CD14-positive monocyte (primary cell): ENCODE measurements at regions not wholly inside any gene's neighbourhood (a gene's known extent, or its start where the extent isn't known, plus 50 kb on each side); places are given as distances from the start of the nearest gene placed in this dataset.

Experiments used
- DNase-seq, 3 donors: peaks; one replicate each; pipeline ENCODE4 v3.0.0-alpha.2; 2011 to 2022
- H2AFZ ChIP-seq: 2 replicates; pipeline ENCODE4 v1.6.0; 2012; ENCODE audit warnings: mild to moderate bottlenecking, low read depth, low read length, inconsistent platforms; ENCODE audit not compliant: insufficient read depth, poor library complexity, severe bottlenecking
- H3K27ac ChIP-seq, 2 donors: 1 replicate in 1 of 2; 2 replicates in 1 of 2; pipeline ENCODE4 v1.5.1; 2012 to 2013; ENCODE audit warnings: low read length in 2 of 2, control low read depth in 1 of 2, inconsistent platforms in 1 of 2, low read depth in 1 of 2, mild to moderate bottlenecking in 1 of 2
- H3K27me3 ChIP-seq, 2 donors: one replicate each; pipeline versions ENCODE4 v1.6.0 to v1.6.1; 2011 to 2013; ENCODE audit warnings: low read length in 2 of 2; ENCODE audit not compliant: control insufficient read depth in 2 of 2, insufficient read depth in 2 of 2
- H3K36me3 ChIP-seq, 2 donors: replicated peaks in 1 of 2; 1 replicate in 1 of 2; 2 replicates in 1 of 2; pipeline versions ENCODE4 v1.5.1 to v1.6.1; 2012 to 2013; ENCODE audit warnings: low read length in 2 of 2, control low read depth in 1 of 2, inconsistent platforms in 1 of 2, mild to moderate bottlenecking in 1 of 2; ENCODE audit not compliant: insufficient read depth in 2 of 2, control insufficient read depth in 1 of 2
- H3K4me1 ChIP-seq, 2 donors: 1 replicate in 1 of 2; 2 replicates in 1 of 2; pipeline versions ENCODE4 v1.5.1 to v1.6.1; 2012 to 2013; ENCODE audit warnings: low read length in 2 of 2, control low read depth in 1 of 2, inconsistent platforms in 1 of 2, mild to moderate bottlenecking in 1 of 2, moderate library complexity in 1 of 2; ENCODE audit not compliant: insufficient read depth in 2 of 2, control insufficient read depth in 1 of 2
- H3K4me2 ChIP-seq: replicated peaks from 2 replicates; pipeline ENCODE3; 2012; ENCODE audit warnings: low read length, moderate library complexity, mild to moderate bottlenecking; ENCODE audit not compliant: poor library complexity, severe bottlenecking; ENCODE audit errors: extremely low read depth
- H3K4me3 ChIP-seq, 3 experiments: fragments of 200-600 bp in 1 of 3; sonication (generic) in 1 of 3; replicated peaks in 1 of 3; 1 replicate in 2 of 3; 2 replicates in 1 of 3; pipeline ENCODE4 v1.5.1; 2011 to 2013; ENCODE audit warnings: low read length in 3 of 3, mild to moderate bottlenecking in 3 of 3, control low read depth in 2 of 3, low read depth in 2 of 3, inconsistent platforms in 1 of 3, moderate library complexity in 1 of 3
- H3K79me2 ChIP-seq: 2 replicates; pipeline ENCODE4 v1.6.0; 2012; ENCODE audit warnings: mild to moderate bottlenecking, control low read depth, inconsistent platforms, low read length, moderate library complexity; ENCODE audit not compliant: insufficient read depth
- H3K9ac ChIP-seq: 2 replicates; pipeline ENCODE4 v1.6.0; 2017; ENCODE audit warnings: low read length, mild to moderate bottlenecking; ENCODE audit not compliant: insufficient read depth, poor library complexity, severe bottlenecking
- H3K9me3 ChIP-seq, 2 donors: replicated peaks in 1 of 2; 1 replicate in 1 of 2; 2 replicates in 1 of 2; pipeline versions ENCODE4 v1.5.1 to v1.6.1; 2012 to 2013; ENCODE audit warnings: low read length in 2 of 2, control low read depth in 1 of 2; ENCODE audit not compliant: control insufficient read depth in 1 of 2, insufficient read depth in 1 of 2
- H4K20me1 ChIP-seq: 2 replicates; pipeline ENCODE4 v1.6.0; 2012; ENCODE audit warnings: mild to moderate bottlenecking, low read length, control low read depth, moderate library complexity; ENCODE audit not compliant: insufficient read depth
- H3K27ac Mint-ChIP-seq, 7 donors: one replicate each; pipeline ENCODE4 v1.8.0; 2020; ENCODE audit warnings: mild to moderate bottlenecking in 7 of 7, mixed read lengths in 7 of 7, moderate library complexity in 6 of 7, inconsistent platforms in 2 of 7
- H3K27me3 Mint-ChIP-seq, 3 donors: one replicate each; pipeline ENCODE4 v1.8.0; 2021 to 2022; ENCODE audit warnings: low read depth in 3 of 3, mild to moderate bottlenecking in 3 of 3, mixed read lengths in 3 of 3, moderate library complexity in 3 of 3, inconsistent platforms in 1 of 3
- H3K36me3 Mint-ChIP-seq, 2 donors: one replicate each; pipeline ENCODE4 v1.8.0; 2020; ENCODE audit warnings: mixed read lengths in 2 of 2, inconsistent platforms in 1 of 2, mild to moderate bottlenecking in 1 of 2
- H3K4me1 Mint-ChIP-seq: one replicate; pipeline ENCODE4 v1.8.0; 2020; ENCODE audit warnings: mild to moderate bottlenecking, mixed read lengths
- H3K4me3 Mint-ChIP-seq, 2 donors: one replicate each; pipeline ENCODE4 v1.8.0; 2020; ENCODE audit warnings: mild to moderate bottlenecking in 2 of 2, mixed read lengths in 2 of 2, moderate library complexity in 1 of 2
- H3K9me3 Mint-ChIP-seq, 7 donors: one replicate each; pipeline ENCODE4 v1.8.0; 2020 to 2022; ENCODE audit warnings: mixed read lengths in 7 of 7, mild to moderate bottlenecking in 6 of 7, moderate library complexity in 6 of 7, inconsistent platforms in 2 of 7
- CTCF ChIP-seq: fragments of 200-600 bp; IDR thresholded peaks from one replicate; pipeline ENCODE4 v1.8.0; 2022; ENCODE audit warnings: antibody characterized with exemption, mild to moderate bottlenecking
- WGBS: methylation state at CpG from one replicate; pipeline ENCODE4 v1.1.5; 2013; ENCODE audit warnings: missing lambda C conversion rate; ENCODE audit not compliant: insufficient coverage; 5-methylcytosine and 5-hydroxymethylcytosine counted together
- intact Hi-C, 2 donors: fragments of 100-400 bp; cut with micrococcal nuclease; formaldehyde crosslinking; loops; one replicate each; pipeline versions ENCODE4 v1.15.0 to v1.15.1; 2023

GRCh38 chr12:90896164-90896563 is 58.8 kb downstream of the CCER1 start:
- no peak for TF ChIP-seq CTCF
- no peaks in the 10 kb centered on the region for H3K4me1 Mint-ChIP-seq
- no peak overlapping the region for H3K4me3 Mint-ChIP-seq
- no peaks in the 10 kb centered on the region for H3K4me1 ChIP-seq
- no peak overlapping the region for H3K27ac Mint-ChIP-seq
- no peaks in the 10 kb centered on the region for H3K36me3 Mint-ChIP-seq
- intact Hi-C loops, result no loop called here
- H3K79me2 ChIP-seq, result no peaks in the 10 kb centered on the region
- no peak overlapping the region for H3K27ac ChIP-seq
- H3K4me2 ChIP-seq, result no peak overlapping the region
- no peak overlapping the region for H3K4me3 ChIP-seq
- peaks cover 0 to 11% (median 0%) of the 10 kb centered on the region in 7 donors for H3K9me3 Mint-ChIP-seq
- peaks cover 0 to 2% (median 0%) of the 10 kb centered on the region in 3 donors for H3K27me3 Mint-ChIP-seq
- no peak overlapping the region for H2AFZ ChIP-seq
- no peak overlapping the region for H3K9ac ChIP-seq
- no peaks in the 10 kb centered on the region for H4K20me1 ChIP-seq
- H3K9me3 ChIP-seq, result no peaks in the 10 kb centered on the region
- H3K27me3 ChIP-seq, result no peaks in the 10 kb centered on the region
- DNase-seq, result no peak
- H3K36me3 ChIP-seq, result no peaks in the 10 kb centered on the region

- Histone ChIP-seq H3K79me2 (no peaks in the 10 kb centered on the region), H2AFZ (no peak overlapping the region), H4K20me1 (no peaks in the 10 kb centered on the region), H3K9me3 (no peaks in the 10 kb centered on the region), H3K27ac (no peak overlapping the region), H3K9ac (no peak overlapping the region), H3K4me3 (no peak overlapping the region), H3K4me2 (no peak overlapping the region), H3K36me3 (no peaks in the 10 kb centered on the region), H3K4me1 (no peaks in the 10 kb centered on the region), H3K27me3 (no peaks in the 10 kb centered on the region)
- TF ChIP-seq CTCF, result no peak
- Mint-ChIP-seq H3K9me3 (peaks cover 0 to 7% (median 0%) of the 10 kb centered on the region in 7 donors), H3K27ac (no peak overlapping the region), H3K4me3 (no peak overlapping the region), H3K4me1 (no peaks in the 10 kb centered on the region), H3K27me3 (peaks cover 0 to 1% (median 0%) of the 10 kb centered on the region in 3 donors), H3K36me3 (no peaks in the 10 kb centered on the region)
- DNase-seq, result no peak
- intact Hi-C loops, result no loop called here
- 80% methylated on average over 1 of the region's 1 CpG for WGBS
Observed at GRCh38 chr12:90888316-90888715, 66.7 kb downstream of the CCER1 start.
